Left lung (tissue), 4 donors: ENCODE measurements at regions not wholly inside any gene's neighbourhood (a gene's known extent, or its start where the extent isn't known, plus 50 kb on each side); places are given as distances from the start of the nearest gene placed in this dataset.

Experiments
- ATAC-seq: fragments of 200-7000 bp; cut with Tn5 transposase; one replicate; pipeline ENCODE4 v1.9.1; 2020; ENCODE audit warnings: moderate library complexity
- DNase-seq, 4 donors: peaks; one replicate each; pipeline ENCODE4 v3.0.0-alpha.2; 2013 to 2020
- H3K27ac ChIP-seq, 2 donors: fragments of 200-600 bp; sonication (generic) in 1 of 2; one replicate each; pipeline versions ENCODE4 v1.5.0 to v1.8.0; 2020 to 2021
- H3K27me3 ChIP-seq, 2 donors: fragments of 200-600 bp; sonication (generic) in 1 of 2; one replicate each; pipeline versions ENCODE4 v1.5.0 to v1.8.0; 2020 to 2021
- H3K36me3 ChIP-seq, 2 donors: fragments of 200-600 bp; sonication (generic) in 1 of 2; one replicate each; pipeline versions ENCODE4 v1.5.0 to v1.8.0; 2020 to 2021
- H3K4me1 ChIP-seq, 2 donors: fragments of 200-600 bp; one replicate each; pipeline ENCODE4 v1.8.0; 2021
- H3K4me3 ChIP-seq, 2 donors: fragments of 200-600 bp; sonication (generic) in 1 of 2; one replicate each; pipeline versions ENCODE4 v1.5.0 to v1.8.0; 2020 to 2021; ENCODE audit warnings: mild to moderate bottlenecking in 1 of 2
- H3K9me3 ChIP-seq, 2 donors: fragments of 200-600 bp; sonication (generic) in 1 of 2; one replicate each; pipeline versions ENCODE4 v1.5.0 to v1.8.0; 2020 to 2021
- CTCF ChIP-seq, 2 donors: fragments of 200-600 bp; sonication (generic) in 1 of 2; IDR thresholded peaks; one replicate each; pipeline versions ENCODE4 v1.5.0 to v1.8.0; 2021; ENCODE audit warnings: antibody characterized with exemption in 2 of 2
- intact Hi-C, 2 donors: fragments of 100-400 bp; cut with DNase I; formaldehyde crosslinking; loops; one replicate each; pipeline versions ENCODE4 v1.11.2 to v1.14.2; 2022
- donor health status: DM: no; HTN: yes; CAD: no.
- donor health status: DM: no; HTN: no; CAD: no.

GRCh38 chr6:12593771-12594529 is 122.6 kb upstream of the PHACTR1 start:
- peak in 3 of 4 donors; percentile 13 to 66 (median 61) for DNase-seq
- H3K9me3 ChIP-seq = no peaks in the 10 kb centered on the region
- intact Hi-C loops = no loop called here
- peak; percentile 86 for ATAC-seq
- no peak for TF ChIP-seq CTCF (IDR thresholded peaks at IDR 0.05)
- H3K27me3 ChIP-seq = no peaks in the 10 kb centered on the region
- H3K27ac ChIP-seq = peak overlapping the region; percentile 9 to 49
- H3K4me3 ChIP-seq = no peak overlapping the region
- H3K36me3 ChIP-seq = no peaks in the 10 kb centered on the region
- H3K4me1 ChIP-seq = peaks cover 14 to 41% of the 10 kb centered on the region in 2 donors

- peaks cover 14 to 41% of the 10 kb centered on the region in 2 donors for H3K4me1 ChIP-seq
- H3K4me3 ChIP-seq = no peak overlapping the region
- H3K36me3 ChIP-seq = no peaks in the 10 kb centered on the region
- H3K27ac ChIP-seq = peak overlapping the region in 1 of 2 donors; percentile 49
- no peaks in the 10 kb centered on the region for H3K27me3 ChIP-seq
- H3K9me3 ChIP-seq = no peaks in the 10 kb centered on the region
- ATAC-seq = no peak
- no peak for DNase-seq
- no peak for TF ChIP-seq CTCF (IDR thresholded peaks at IDR 0.05)
- intact Hi-C loops = no loop called here
These were observed 122.1 kb upstream of the PHACTR1 start for GRCh38 chr6:12594530-12594893.

- H3K36me3 ChIP-seq = no peaks in the 10 kb centered on the region
- H3K27me3 ChIP-seq = no peaks in the 10 kb centered on the region
- H3K9me3 ChIP-seq = no peaks in the 10 kb centered on the region
- no peak for DNase-seq
- ATAC-seq = no peak
- H3K4me1 ChIP-seq = peaks cover 14 to 41% of the 10 kb centered on the region in 2 donors
- intact Hi-C loops = no loop called here
- H3K27ac ChIP-seq = peak overlapping the region in 1 of 2 donors; percentile 15
- H3K4me3 ChIP-seq = no peak overlapping the region
- no peak for TF ChIP-seq CTCF (IDR thresholded peaks at IDR 0.05)
These were observed 121.3 kb upstream of the PHACTR1 start for GRCh38 chr6:12595161-12595811.

GRCh38 chr6:12596731-12597130 is 119.8 kb upstream of the PHACTR1 start:
- intact Hi-C loops = no loop called here
- Histone ChIP-seq H3K4me1 (peaks cover 14 to 41% of the 10 kb centered on the region in 2 donors), H3K27me3 (no peaks in the 10 kb centered on the region), H3K9me3 (no peaks in the 10 kb centered on the region), H3K4me3 (no peak overlapping the region), H3K27ac (no peak overlapping the region), H3K36me3 (no peaks in the 10 kb centered on the region)
- TF ChIP-seq CTCF (IDR thresholded peaks at IDR 0.05) = no peak
- DNase-seq (no peak), ATAC-seq (no peak)

- H3K9me3 ChIP-seq = no peaks in the 10 kb centered on the region
- H3K27me3 ChIP-seq = no peaks in the 10 kb centered on the region
- H3K27ac ChIP-seq = no peak overlapping the region
- no peak for TF ChIP-seq CTCF (IDR thresholded peaks at IDR 0.05)
- DNase-seq (no peak), ATAC-seq (no peak)
- intact Hi-C loops = no loop called here
- no peak overlapping the region for H3K4me3 ChIP-seq
- peaks cover 11 to 32% of the 10 kb centered on the region in 2 donors for H3K4me1 ChIP-seq
- no peaks in the 10 kb centered on the region for H3K36me3 ChIP-seq
These were observed 117.6 kb upstream of the PHACTR1 start for GRCh38 chr6:12598919-12599318.
